ENCODE measurements at regions not wholly inside any gene's neighbourhood (a gene's known extent, or its start where the extent isn't known, plus 50 kb on each side); places are given as distances from the start of the nearest gene placed in this dataset.

- TF ChIP-seq CTCF (IDR thresholded peaks at IDR 0.05) = no peak
- no peak for TF ChIP-seq EZH2 (IDR thresholded peaks at IDR 0.05; ENCODE audit: borderline replicate concordance, insufficient read depth, low read depth, low read length, poor library complexity, severe bottlenecking)
These were observed 91.8 kb upstream of the PFN2 start for GRCh38 chr3:150062492-150062891.
